Nephron (organoid): ENCODE measurements at regions not wholly inside any gene's neighbourhood (a gene's known extent, or its start where the extent isn't known, plus 50 kb on each side); places are given as distances from the start of the nearest gene placed in this dataset.

Experiments used
- H3K27ac Mint-ChIP-seq, 3 experiments: 2 replicates each; pipeline ENCODE4 v1.8.0; 2020; ENCODE audit warnings: mixed read lengths in 3 of 3, mild to moderate bottlenecking in 2 of 3, moderate library complexity in 1 of 3
- H3K27me3 Mint-ChIP-seq: 2 replicates; pipeline ENCODE4 v1.8.0; 2021; ENCODE audit warnings: low read depth, mild to moderate bottlenecking, moderate library complexity, mixed read lengths
- H3K36me3 Mint-ChIP-seq: 2 replicates; pipeline ENCODE4 v1.8.0; 2020; ENCODE audit warnings: low read depth, mixed read lengths
- H3K4me1 Mint-ChIP-seq: 2 replicates; pipeline ENCODE4 v1.8.0; 2020; ENCODE audit warnings: mixed read lengths
- H3K4me3 Mint-ChIP-seq, 3 experiments: 2 replicates each; pipeline ENCODE4 v1.8.0; 2020; ENCODE audit warnings: mild to moderate bottlenecking in 3 of 3, mixed read lengths in 3 of 3, moderate library complexity in 2 of 3
- H3K9me3 Mint-ChIP-seq: 2 replicates; pipeline ENCODE4 v1.8.0; 2020; ENCODE audit warnings: mixed read lengths
- CTCF ChIP-seq, 3 experiments: fragments of 200-600 bp; sonication (generic); IDR thresholded peaks; one replicate each; pipeline ENCODE4 v1.5.0; 2021; ENCODE audit warnings: antibody characterized with exemption in 3 of 3; ENCODE audit not compliant: unreplicated experiment in 3 of 3

GRCh38 chr3:117282566-117282965 lies 573.0 kb downstream of the TUSC7 start:
- no peak overlapping the region for H3K4me3 Mint-ChIP-seq
- H3K36me3 Mint-ChIP-seq, result no peaks in the 10 kb centered on the region
- no peaks in the 10 kb centered on the region for H3K9me3 Mint-ChIP-seq
- no peak overlapping the region for H3K27ac Mint-ChIP-seq
- peaks cover 14% of the 10 kb centered on the region for H3K4me1 Mint-ChIP-seq
- H3K27me3 Mint-ChIP-seq, result peaks cover 3% of the 10 kb centered on the region
- TF ChIP-seq CTCF (IDR thresholded peaks at IDR 0.05; ENCODE audit: unreplicated experiment in 3 of 3), result no peak

GRCh38 chr3:117285737-117286136 lies 576.2 kb downstream of the TUSC7 start:
- Mint-ChIP-seq H3K9me3 (no peaks in the 10 kb centered on the region), H3K4me1 (no peaks in the 10 kb centered on the region), H3K36me3 (no peaks in the 10 kb centered on the region), H3K4me3 (no peak overlapping the region), H3K27me3 (peaks cover 3% of the 10 kb centered on the region), H3K27ac (no peak overlapping the region)
- no peak for TF ChIP-seq CTCF (IDR thresholded peaks at IDR 0.05; ENCODE audit: unreplicated experiment in 3 of 3)

- Mint-ChIP-seq H3K4me3 (no peak overlapping the region), H3K27me3 (peaks cover 3% of the 10 kb centered on the region), H3K36me3 (no peaks in the 10 kb centered on the region), H3K4me1 (no peaks in the 10 kb centered on the region), H3K9me3 (no peaks in the 10 kb centered on the region), H3K27ac (no peak overlapping the region)
- TF ChIP-seq CTCF (IDR thresholded peaks at IDR 0.05; ENCODE audit: unreplicated experiment in 3 of 3), result no peak
These were observed 576.9 kb downstream of the TUSC7 start for GRCh38 chr3:117286488-117286887.

GRCh38 chr3:117287602-117288001 lies 578.0 kb downstream of the TUSC7 start:
- no peak for TF ChIP-seq CTCF (IDR thresholded peaks at IDR 0.05; ENCODE audit: unreplicated experiment in 3 of 3)
- no peaks in the 10 kb centered on the region for H3K27me3 Mint-ChIP-seq
- H3K27ac Mint-ChIP-seq, result no peak overlapping the region
- no peaks in the 10 kb centered on the region for H3K9me3 Mint-ChIP-seq
- H3K4me3 Mint-ChIP-seq, result no peak overlapping the region
- H3K36me3 Mint-ChIP-seq, result no peaks in the 10 kb centered on the region
- no peaks in the 10 kb centered on the region for H3K4me1 Mint-ChIP-seq

- no peak overlapping the region for H3K27ac Mint-ChIP-seq
- TF ChIP-seq CTCF (IDR thresholded peaks at IDR 0.05; ENCODE audit: unreplicated experiment in 3 of 3), result no peak
- no peak overlapping the region for H3K4me3 Mint-ChIP-seq
These were observed 581.9 kb downstream of the TUSC7 start for GRCh38 chr3:117291476-117291875.

GRCh38 chr3:117297065-117297464 lies 587.5 kb downstream of the TUSC7 start:
- no peaks in the 10 kb centered on the region for H3K36me3 Mint-ChIP-seq
- H3K27ac Mint-ChIP-seq, result no peak overlapping the region
- TF ChIP-seq CTCF (IDR thresholded peaks at IDR 0.05; ENCODE audit: unreplicated experiment in 3 of 3), result no peak
- H3K4me3 Mint-ChIP-seq, result no peak overlapping the region
- no peaks in the 10 kb centered on the region for H3K9me3 Mint-ChIP-seq
- H3K4me1 Mint-ChIP-seq, result no peaks in the 10 kb centered on the region
- no peaks in the 10 kb centered on the region for H3K27me3 Mint-ChIP-seq

More at GRCh38 chr3:117291476-117291875, 581.9 kb downstream of the TUSC7 start:
- H3K36me3 Mint-ChIP-seq, result no peaks in the 10 kb centered on the region
- H3K27me3 Mint-ChIP-seq, result no peaks in the 10 kb centered on the region
- H3K9me3 Mint-ChIP-seq, result no peaks in the 10 kb centered on the region
- H3K4me1 Mint-ChIP-seq, result no peaks in the 10 kb centered on the region
